C4-2B (cell line): ENCODE measurements at regions not wholly inside any gene's neighbourhood (a gene's known extent, or its start where the extent isn't known, plus 50 kb on each side); places are given as distances from the start of the nearest gene placed in this dataset.

Source experiments
- ZFX ChIP-seq: fragments of 450-650 bp; IDR thresholded peaks from 2 replicates; pipeline ENCODE4 v1.6.1; 2017
- TF ChIP-seq, protein P1 (sequence below): fragments of 450-650 bp; conservative IDR thresholded peaks from 2 replicates; pipeline ENCODE4 v1.5.1; 2017; ENCODE audit warnings: mild to moderate bottlenecking

DNA sequence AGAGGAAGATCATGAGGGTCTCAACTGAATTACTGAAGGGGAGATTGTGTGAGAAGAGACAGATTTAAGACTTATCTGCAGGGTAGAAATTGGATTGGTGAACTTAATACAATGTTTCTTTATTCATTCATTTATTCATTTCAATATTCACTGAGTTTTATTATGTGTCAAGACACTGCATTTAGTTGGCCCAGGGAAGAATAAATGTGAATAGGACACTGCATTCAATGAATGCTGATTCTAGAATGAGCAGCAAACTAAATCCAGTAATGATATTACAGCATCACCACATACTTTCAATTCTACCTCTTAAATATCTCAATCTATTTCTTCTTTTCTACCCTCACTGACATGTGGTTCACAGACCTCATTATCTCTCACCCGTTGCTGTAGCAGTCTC, 149.0 kb upstream of the TACR1 start:
- TF ChIP-seq, protein P1, sequence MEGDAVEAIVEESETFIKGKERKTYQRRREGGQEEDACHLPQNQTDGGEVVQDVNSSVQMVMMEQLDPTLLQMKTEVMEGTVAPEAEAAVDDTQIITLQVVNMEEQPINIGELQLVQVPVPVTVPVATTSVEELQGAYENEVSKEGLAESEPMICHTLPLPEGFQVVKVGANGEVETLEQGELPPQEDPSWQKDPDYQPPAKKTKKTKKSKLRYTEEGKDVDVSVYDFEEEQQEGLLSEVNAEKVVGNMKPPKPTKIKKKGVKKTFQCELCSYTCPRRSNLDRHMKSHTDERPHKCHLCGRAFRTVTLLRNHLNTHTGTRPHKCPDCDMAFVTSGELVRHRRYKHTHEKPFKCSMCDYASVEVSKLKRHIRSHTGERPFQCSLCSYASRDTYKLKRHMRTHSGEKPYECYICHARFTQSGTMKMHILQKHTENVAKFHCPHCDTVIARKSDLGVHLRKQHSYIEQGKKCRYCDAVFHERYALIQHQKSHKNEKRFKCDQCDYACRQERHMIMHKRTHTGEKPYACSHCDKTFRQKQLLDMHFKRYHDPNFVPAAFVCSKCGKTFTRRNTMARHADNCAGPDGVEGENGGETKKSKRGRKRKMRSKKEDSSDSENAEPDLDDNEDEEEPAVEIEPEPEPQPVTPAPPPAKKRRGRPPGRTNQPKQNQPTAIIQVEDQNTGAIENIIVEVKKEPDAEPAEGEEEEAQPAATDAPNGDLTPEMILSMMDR = no peak
- TF ChIP-seq ZFX = no peak
